CD4-positive, alpha-beta T cell (primary cell): ENCODE measurements at regions not wholly inside any gene's neighbourhood (a gene's known extent, or its start where the extent isn't known, plus 50 kb on each side); places are given as distances from the start of the nearest gene placed in this dataset.

Experiments used
- ATAC-seq: fragments of 200-7000 bp; cut with Tn5 transposase; one replicate; pipeline ENCODE4 v1.10.0; 2022; ENCODE audit warnings: mild to moderate bottlenecking; ENCODE audit not compliant: poor library complexity
- CTCF ChIA-PET: fragments of 350-600 bp; sonication (Branson Sonifier 250); formaldehyde crosslinking; loops from one replicate; lab custom pipeline; 2021; ENCODE audit warnings: antibody characterized with exemption, inconsistent platforms; lab: Charles Lee
- POLR2A ChIA-PET: fragments of 350-600 bp; sonication (Branson Sonifier 250); formaldehyde crosslinking; loops from one replicate; lab custom pipeline; 2021; ENCODE audit warnings: antibody characterized with exemption, inconsistent platforms; lab: Charles Lee
- DNase-seq, 14 experiments: peaks; one replicate each; pipeline ENCODE4 v3.0.0-alpha.2; 2013 to 2020; ENCODE audit warnings: mixed read lengths in 2 of 14
- H3K27ac ChIP-seq, 2 donors: one replicate each; pipeline versions ENCODE4 v1.5.1 to v1.7.0; 2013; ENCODE audit warnings: low read length in 2 of 2, low read depth in 1 of 2, mild to moderate bottlenecking in 1 of 2
- H3K27me3 ChIP-seq, 2 experiments: 1 replicate in 1 of 2; 2 replicates in 1 of 2; pipeline versions ENCODE4 v1.6.1 to v1.7.0; 2013; ENCODE audit warnings: low read length in 2 of 2, control low read depth in 1 of 2, mild to moderate bottlenecking in 1 of 2, moderate library complexity in 1 of 2; ENCODE audit not compliant: insufficient read depth in 2 of 2, control insufficient read depth in 1 of 2
- H3K36me3 ChIP-seq: one replicate; pipeline ENCODE4 v1.6.1; 2013; ENCODE audit warnings: low read length, control low read depth; ENCODE audit not compliant: insufficient read depth
- H3K4me1 ChIP-seq: one replicate; pipeline ENCODE4 v1.6.1; 2013; ENCODE audit warnings: low read length, control low read depth; ENCODE audit not compliant: insufficient read depth
- H3K4me3 ChIP-seq: one replicate; pipeline ENCODE4 v1.5.1; 2013; ENCODE audit warnings: mild to moderate bottlenecking, low read length, moderate library complexity
- H3K9me3 ChIP-seq, 2 experiments: 1 replicate in 1 of 2; 2 replicates in 1 of 2; pipeline versions ENCODE4 v1.6.1 to v1.7.0; 2013; ENCODE audit warnings: low read length in 2 of 2, mild to moderate bottlenecking in 2 of 2, control low read depth in 1 of 2, moderate library complexity in 1 of 2; ENCODE audit not compliant: control insufficient read depth in 1 of 2, insufficient read depth in 1 of 2
- H3K27ac Mint-ChIP-seq: one replicate; pipeline ENCODE4 v1.8.0; 2020; ENCODE audit warnings: mixed read lengths
- H3K27me3 Mint-ChIP-seq: one replicate; pipeline ENCODE4 v1.8.0; 2021; ENCODE audit warnings: mixed read lengths
- H3K36me3 Mint-ChIP-seq: one replicate; pipeline ENCODE4 v1.8.0; 2021; ENCODE audit warnings: low read depth, mixed read lengths
- H3K4me1 Mint-ChIP-seq: one replicate; pipeline ENCODE4 v1.8.0; 2021; ENCODE audit warnings: low read depth, mixed read lengths
- H3K4me3 Mint-ChIP-seq: one replicate; pipeline ENCODE4 v1.8.0; 2020; ENCODE audit warnings: mild to moderate bottlenecking, mixed read lengths
- H3K9me3 Mint-ChIP-seq: one replicate; pipeline ENCODE4 v1.8.0; 2020; ENCODE audit warnings: mixed read lengths
- intact Hi-C, 2 experiments: fragments of 100-400 bp; cut with DNase I in 1 of 2; cut with micrococcal nuclease in 1 of 2; formaldehyde crosslinking; loops; one replicate each; pipeline versions ENCODE4 v1.15.1 to v1.9.0; 2023 to 2025; cut with DNase I, micrococcal nuclease
- TF ChIP-seq, protein P1 (sequence below): fragments of 200-600 bp; IDR thresholded peaks from one replicate; pipeline ENCODE4 v1.8.0; 2022; ENCODE audit warnings: antibody characterized with exemption, mild to moderate bottlenecking

DNA sequence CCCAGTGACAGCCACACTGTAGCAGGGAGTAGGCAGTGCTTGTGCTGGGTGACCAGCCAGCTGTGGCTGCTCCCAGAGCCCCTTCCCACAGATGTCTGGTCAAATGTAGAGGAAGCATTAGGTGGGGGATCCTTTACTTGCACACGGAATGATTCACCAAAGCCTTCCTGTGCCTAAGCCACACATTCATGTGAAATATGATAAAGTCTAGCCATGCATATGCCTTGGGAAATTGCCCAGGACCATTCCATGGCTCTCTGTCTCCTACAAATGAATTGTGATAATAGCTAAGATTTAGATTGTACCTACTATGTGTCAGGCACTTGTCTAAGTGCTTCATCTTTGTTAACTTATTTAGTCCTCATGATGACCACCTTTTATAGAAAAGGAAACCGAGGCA is 217.5 kb upstream of the E2F8 start:
- DNase-seq (no peak), ATAC-seq (no peak)
- intact Hi-C loops, result no loop called here
- no peaks in the 10 kb centered on the region for H3K9me3 Mint-ChIP-seq
- Histone ChIP-seq H3K4me3 (no peak overlapping the region), H3K9me3 (no peaks in the 10 kb centered on the region), H3K4me1 (no peaks in the 10 kb centered on the region), H3K27ac (no peak overlapping the region), H3K36me3 (no peaks in the 10 kb centered on the region), H3K27me3 (peaks cover 0 to 4% of the 10 kb centered on the region in 2 experiments)
- no peak overlapping the region for H3K27ac Mint-ChIP-seq
- no peaks in the 10 kb centered on the region for H3K4me1 Mint-ChIP-seq
- H3K36me3 Mint-ChIP-seq, result no peaks in the 10 kb centered on the region
- ChIA-PET POLR2A (no interaction called here), CTCF (no interaction called here)
- no peak overlapping the region for H3K4me3 Mint-ChIP-seq
- peaks cover 17% of the 10 kb centered on the region for H3K27me3 Mint-ChIP-seq
- TF ChIP-seq, protein P1, sequence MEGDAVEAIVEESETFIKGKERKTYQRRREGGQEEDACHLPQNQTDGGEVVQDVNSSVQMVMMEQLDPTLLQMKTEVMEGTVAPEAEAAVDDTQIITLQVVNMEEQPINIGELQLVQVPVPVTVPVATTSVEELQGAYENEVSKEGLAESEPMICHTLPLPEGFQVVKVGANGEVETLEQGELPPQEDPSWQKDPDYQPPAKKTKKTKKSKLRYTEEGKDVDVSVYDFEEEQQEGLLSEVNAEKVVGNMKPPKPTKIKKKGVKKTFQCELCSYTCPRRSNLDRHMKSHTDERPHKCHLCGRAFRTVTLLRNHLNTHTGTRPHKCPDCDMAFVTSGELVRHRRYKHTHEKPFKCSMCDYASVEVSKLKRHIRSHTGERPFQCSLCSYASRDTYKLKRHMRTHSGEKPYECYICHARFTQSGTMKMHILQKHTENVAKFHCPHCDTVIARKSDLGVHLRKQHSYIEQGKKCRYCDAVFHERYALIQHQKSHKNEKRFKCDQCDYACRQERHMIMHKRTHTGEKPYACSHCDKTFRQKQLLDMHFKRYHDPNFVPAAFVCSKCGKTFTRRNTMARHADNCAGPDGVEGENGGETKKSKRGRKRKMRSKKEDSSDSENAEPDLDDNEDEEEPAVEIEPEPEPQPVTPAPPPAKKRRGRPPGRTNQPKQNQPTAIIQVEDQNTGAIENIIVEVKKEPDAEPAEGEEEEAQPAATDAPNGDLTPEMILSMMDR, result no peak

DNA sequence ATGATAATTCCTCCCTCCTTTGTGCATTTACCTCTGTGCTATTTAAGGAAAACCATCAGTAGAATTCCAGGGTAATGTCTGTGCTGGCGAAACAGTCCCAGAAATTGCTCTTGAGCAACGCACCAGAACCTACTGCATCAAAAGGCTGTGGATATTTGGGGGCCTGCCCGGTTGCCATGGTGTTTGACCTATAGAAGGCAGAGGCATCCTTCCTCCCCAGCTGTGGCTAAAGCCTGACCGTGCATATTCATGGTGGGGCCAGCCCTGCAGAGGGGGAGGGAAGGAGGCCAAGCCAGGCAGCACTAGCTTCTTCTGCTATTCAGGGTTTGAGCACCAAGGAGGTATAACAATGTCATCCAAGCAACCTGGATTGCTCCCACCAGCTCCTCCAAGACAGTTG is 215.0 kb upstream of the E2F8 start:
- DNase-seq (no peak), ATAC-seq (no peak)
- Histone ChIP-seq H3K36me3 (no peaks in the 10 kb centered on the region), H3K4me1 (no peaks in the 10 kb centered on the region), H3K27me3 (peaks cover 0 to 4% of the 10 kb centered on the region in 2 experiments), H3K27ac (no peak overlapping the region), H3K9me3 (no peaks in the 10 kb centered on the region), H3K4me3 (no peak overlapping the region)
- TF ChIP-seq, protein P1, result no peak
- intact Hi-C loops, result no loop called here
- CTCF ChIA-PET, result no interaction called here
- no peaks in the 10 kb centered on the region for H3K9me3 Mint-ChIP-seq
- no peaks in the 10 kb centered on the region for H3K36me3 Mint-ChIP-seq
- H3K27me3 Mint-ChIP-seq, result peaks cover 24% of the 10 kb centered on the region
- POLR2A ChIA-PET, result no interaction called here
- H3K4me3 Mint-ChIP-seq, result no peak overlapping the region
- H3K27ac Mint-ChIP-seq, result no peak overlapping the region
- no peaks in the 10 kb centered on the region for H3K4me1 Mint-ChIP-seq

DNA sequence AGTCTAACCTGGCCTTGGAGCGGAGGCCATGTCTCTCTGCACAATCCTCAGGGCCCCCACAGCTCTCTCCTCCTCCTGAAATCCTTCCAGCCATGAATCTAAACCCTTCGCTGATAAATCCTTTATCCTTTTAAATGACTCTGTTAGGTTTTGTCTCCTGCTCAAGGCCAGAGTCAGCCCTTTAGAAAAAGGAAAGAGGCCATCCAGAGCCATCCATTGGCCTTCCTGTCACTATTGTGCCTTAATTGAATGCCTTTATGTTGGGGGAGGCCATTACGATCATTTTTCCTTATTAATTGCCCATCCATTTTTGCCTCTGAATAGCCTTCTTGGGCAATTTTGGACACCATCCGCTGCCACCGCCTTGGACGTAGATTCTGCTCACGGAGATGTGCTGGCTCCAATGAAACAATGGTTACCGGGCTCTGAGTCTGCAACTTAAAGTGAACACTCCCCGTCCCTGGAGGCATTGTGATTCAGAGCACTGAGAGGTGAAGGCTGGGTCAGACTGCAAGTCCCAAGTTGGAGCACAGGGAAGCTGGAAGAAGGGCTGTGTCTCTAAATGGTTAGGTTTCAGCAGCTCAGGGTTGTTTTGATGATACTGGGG is 213.0 kb upstream of the E2F8 start:
- ChIA-PET CTCF (no interaction called here), POLR2A (no interaction called here)
- H3K27ac Mint-ChIP-seq, result no peak overlapping the region
- no peaks in the 10 kb centered on the region for H3K4me1 Mint-ChIP-seq
- no peak overlapping the region for H3K4me3 Mint-ChIP-seq
- Histone ChIP-seq H3K4me3 (no peak overlapping the region), H3K9me3 (no peaks in the 10 kb centered on the region), H3K4me1 (no peaks in the 10 kb centered on the region), H3K36me3 (no peaks in the 10 kb centered on the region), H3K27ac (no peak overlapping the region), H3K27me3 (no peaks in the 10 kb centered on the region)
- ATAC-seq, result no peak
- intact Hi-C loops, result no loop called here
- H3K27me3 Mint-ChIP-seq, result peaks cover 21% of the 10 kb centered on the region
- TF ChIP-seq, protein P1, result no peak
- no peaks in the 10 kb centered on the region for H3K9me3 Mint-ChIP-seq
- no peaks in the 10 kb centered on the region for H3K36me3 Mint-ChIP-seq
- DNase-seq, result no peak
